H1 (cell line): ENCODE measurements at regions not wholly inside any gene's neighbourhood (a gene's known extent, or its start where the extent isn't known, plus 50 kb on each side); places are given as distances from the start of the nearest gene placed in this dataset.

Experiments
- CTCF ChIA-PET: fragments of 300-600 bp; sonication (Branson Sonifier 250); formaldehyde crosslinking; loops from one replicate; lab custom pipeline; 2021; ENCODE audit not compliant: partially characterized antibody; lab: Charles Lee
- POLR2A ChIA-PET: fragments of 300-600 bp; sonication (Branson Sonifier 250); formaldehyde crosslinking; loops from one replicate; lab custom pipeline; 2021; ENCODE audit warnings: inconsistent platforms; ENCODE audit not compliant: partially characterized antibody; lab: Charles Lee
- DNase-seq, 2 experiments: peaks; one replicate each; pipeline versions ENCODE4 v3.0.0 to v3.0.0-alpha.2; 2010 to 2022; ENCODE audit warnings: low spot score in 2 of 2, low read depth in 1 of 2, mixed read lengths in 1 of 2
- FAIRE-seq: peaks from 2 replicates; lab custom pipeline; 2011; peaks lifted over from hg19 to GRCh38; lab: Jason Lieb, UNC
- H2AFZ ChIP-seq: 2 replicates; pipeline ENCODE4 v1.8.1; 2012; ENCODE audit warnings: low read length, inconsistent platforms
- H2AK5ac ChIP-seq: 2 replicates; pipeline ENCODE4 v1.6.1; 2013; ENCODE audit warnings: low read depth, low read length
- H2BK120ac ChIP-seq: replicated peaks from 2 replicates; pipeline ENCODE3; 2013; ENCODE audit warnings: low read depth, low read length, inconsistent platforms
- H2BK12ac ChIP-seq: 2 replicates; pipeline ENCODE4 v1.6.1; 2013; ENCODE audit warnings: low read depth, low read length
- H2BK15ac ChIP-seq: 2 replicates; pipeline ENCODE4 v1.6.1; 2013; ENCODE audit warnings: low read length
- H2BK20ac ChIP-seq: 2 replicates; pipeline ENCODE4 v1.6.1; 2013; ENCODE audit warnings: low read length
- H2BK5ac ChIP-seq: 2 replicates; pipeline ENCODE4 v1.6.1; 2013; ENCODE audit warnings: low read depth, low read length
- H3K14ac ChIP-seq: 2 replicates; pipeline ENCODE4 v1.6.1; 2013; ENCODE audit warnings: inconsistent platforms; ENCODE audit not compliant: insufficient read length
- H3K18ac ChIP-seq: 2 replicates; pipeline ENCODE4 v1.6.1; 2013; ENCODE audit warnings: low read length; ENCODE audit errors: extremely low read depth
- H3K23ac ChIP-seq: 2 replicates; pipeline ENCODE4 v1.6.1; 2013; ENCODE audit warnings: inconsistent platforms; ENCODE audit not compliant: insufficient read length
- H3K23me2 ChIP-seq: 2 replicates; pipeline ENCODE4 v1.6.1; 2013; ENCODE audit warnings: low read depth, low read length
- H3K27ac ChIP-seq: 2 replicates; pipeline ENCODE4 v1.6.1; 2011; ENCODE audit warnings: low read depth, low read length, inconsistent platforms
- H3K27me3 ChIP-seq, 4 experiments: replicated peaks in 1 of 4; 1 replicate in 1 of 4; 2 replicates in 3 of 4; pipeline versions ENCODE4 v1.6.1 to v1.8.1; 2011 to 2013; ENCODE audit warnings: low read length in 3 of 4, mild to moderate bottlenecking in 3 of 4, inconsistent platforms in 2 of 4, mixed read lengths in 2 of 4, moderate library complexity in 1 of 4; ENCODE audit not compliant: control insufficient read depth in 3 of 4, insufficient read depth in 3 of 4; ENCODE audit errors: extremely low read depth in 1 of 4
- H3K36me3 ChIP-seq, 4 experiments: 2 replicates each; pipeline versions ENCODE4 v1.6.1 to v1.8.1; 2011 to 2013; ENCODE audit warnings: mild to moderate bottlenecking in 4 of 4, low read length in 3 of 4, moderate library complexity in 2 of 4, control low read depth in 1 of 4, inconsistent platforms in 1 of 4; ENCODE audit not compliant: insufficient read depth in 4 of 4, control insufficient read depth in 2 of 4
- H3K4ac ChIP-seq: replicated peaks from 2 replicates; pipeline ENCODE3; 2013; ENCODE audit warnings: low read length, low read depth, mixed read lengths, inconsistent platforms; ENCODE audit not compliant: insufficient read length
- H3K4me1 ChIP-seq, 4 experiments: replicated peaks in 1 of 4; 1 replicate in 1 of 4; 2 replicates in 3 of 4; pipeline versions ENCODE4 v1.6.1 to v1.8.1; 2011 to 2013; ENCODE audit warnings: low read length in 3 of 4, inconsistent platforms in 2 of 4, mixed read lengths in 1 of 4; ENCODE audit not compliant: insufficient read depth in 4 of 4, control insufficient read depth in 3 of 4
- H3K4me2 ChIP-seq, 2 experiments: 2 replicates each; pipeline versions ENCODE4 v1.6.1 to v1.8.1; 2011 to 2013; ENCODE audit warnings: low read depth in 2 of 2, low read length in 2 of 2, control low read depth in 1 of 2, inconsistent platforms in 1 of 2, mild to moderate bottlenecking in 1 of 2; ENCODE audit not compliant: insufficient read depth in 1 of 2
- H3K4me3 ChIP-seq, 4 experiments: fragments of 200-600, 300-600 bp in 1 of 4; sonication (generic), shearing (Covaris generic), sonication (Bioruptor Twin) in 1 of 4; 2 replicates each; pipeline versions ENCODE4 v1.5.1 to v1.8.1; 2011 to 2016; ENCODE audit warnings: low read length in 4 of 4, low read depth in 3 of 4, control low read depth in 2 of 4, inconsistent platforms in 2 of 4, mild to moderate bottlenecking in 2 of 4, mixed read lengths in 1 of 4, moderate library complexity in 1 of 4; ENCODE audit not compliant: insufficient read depth in 2 of 4; ENCODE audit errors: extremely low read depth in 1 of 4
- H3K56ac ChIP-seq: replicated peaks from 2 replicates; pipeline ENCODE3; 2013; ENCODE audit warnings: low read depth, mild to moderate bottlenecking, mixed read lengths, low read length, inconsistent platforms; ENCODE audit not compliant: insufficient read length
- H3K79me1 ChIP-seq: 2 replicates; pipeline ENCODE4 v1.6.1; 2013; ENCODE audit warnings: low read depth, low read length, control low read depth
- H3K79me2 ChIP-seq, 2 experiments: 2 replicates each; pipeline versions ENCODE4 v1.6.1 to v1.8.1; 2012 to 2013; ENCODE audit warnings: low read length in 2 of 2, mild to moderate bottlenecking in 2 of 2, inconsistent platforms in 1 of 2; ENCODE audit not compliant: insufficient read depth in 2 of 2, control insufficient read depth in 1 of 2
- H3K9ac ChIP-seq, 4 experiments: replicated peaks in 1 of 4; 1 replicate in 1 of 4; 2 replicates in 3 of 4; pipeline versions ENCODE4 v1.6.1 to v1.8.1; 2011 to 2013; ENCODE audit warnings: low read depth in 3 of 4, low read length in 3 of 4, control low read depth in 2 of 4, mild to moderate bottlenecking in 2 of 4, moderate library complexity in 2 of 4, inconsistent platforms in 1 of 4; ENCODE audit errors: extremely low read depth in 1 of 4
- H3K9me3 ChIP-seq, 2 experiments: 2 replicates each; pipeline versions ENCODE4 v1.6.1 to v1.8.1; 2012 to 2013; ENCODE audit warnings: mild to moderate bottlenecking in 2 of 2, moderate library complexity in 2 of 2, control low read depth in 1 of 2, inconsistent platforms in 1 of 2, low read depth in 1 of 2, low read length in 1 of 2, mixed read lengths in 1 of 2; ENCODE audit not compliant: insufficient read depth in 2 of 2
- H4K20me1 ChIP-seq, 2 experiments: replicated peaks in 1 of 2; 2 replicates each; pipeline versions ENCODE3 to v1.8.1; 2011 to 2013; ENCODE audit warnings: inconsistent platforms in 2 of 2, low read length in 2 of 2, mild to moderate bottlenecking in 1 of 2; ENCODE audit not compliant: insufficient read depth in 2 of 2, control insufficient read depth in 1 of 2
- H4K5ac ChIP-seq: 2 replicates; pipeline ENCODE4 v1.6.1; 2013; ENCODE audit warnings: low read length, low read depth, mixed read lengths, inconsistent platforms; ENCODE audit not compliant: insufficient read length
- H4K8ac ChIP-seq: 2 replicates; pipeline ENCODE4 v1.8.0; 2013; ENCODE audit warnings: mild to moderate bottlenecking, moderate library complexity, low read length, inconsistent platforms; ENCODE audit not compliant: insufficient read depth; ENCODE audit errors: extremely low read depth
- H4K91ac ChIP-seq: replicated peaks from 2 replicates; pipeline ENCODE3; 2013; ENCODE audit warnings: low read length, mixed read lengths, inconsistent platforms; ENCODE audit not compliant: insufficient read length
- ASH2L ChIP-seq: fragments of 200-600, 300-600 bp; sonication (generic); IDR thresholded peaks from one replicate; pipeline ENCODE4 v1.7.1; 2017; ENCODE audit warnings: low read length
- BCL11A ChIP-seq, 2 experiments: IDR thresholded peaks; one replicate each; pipeline ENCODE4 v1.6.1; 2011; ENCODE audit warnings: low read depth in 2 of 2, low read length in 2 of 2, mild to moderate bottlenecking in 2 of 2
- CEBPB ChIP-seq: IDR thresholded peaks from 2 replicates; pipeline ENCODE4 v1.6.1; 2012; ENCODE audit warnings: low read depth, low read length
- GTF2F1 ChIP-seq: IDR thresholded peaks from 2 replicates; pipeline ENCODE4 v1.6.1; 2012; ENCODE audit warnings: low read depth, low read length, improper control_type of control experiment, borderline replicate concordance
- HDAC2 ChIP-seq, 2 experiments: fragments of 300-600 bp in 1 of 2; sonication (generic) in 1 of 2; IDR thresholded peaks; 2 replicates each; pipeline ENCODE4 v1.6.1; 2011 to 2012; ENCODE audit warnings: low read depth in 2 of 2, low read length in 2 of 2, mild to moderate bottlenecking in 2 of 2, moderate library complexity in 2 of 2, borderline replicate concordance in 1 of 2, inconsistent platforms in 1 of 2
- JUND ChIP-seq: IDR thresholded peaks from 2 replicates; pipeline ENCODE4 v1.6.1; 2011; ENCODE audit warnings: mild to moderate bottlenecking, improper control_type of control experiment, low read length
- KDM1A ChIP-seq: fragments of 200-600, 300-600 bp; sonication (generic); IDR thresholded peaks from 2 replicates; pipeline ENCODE4 v1.7.1; 2016; ENCODE audit warnings: mild to moderate bottlenecking, low read length, borderline replicate concordance
- POLR2A ChIP-seq, 2 experiments: IDR thresholded peaks; 1 replicate in 1 of 2; 2 replicates in 1 of 2; pipeline ENCODE4 v1.6.1; 2011; ENCODE audit warnings: low read depth in 2 of 2, low read length in 2 of 2, mild to moderate bottlenecking in 2 of 2; ENCODE audit errors: control extremely low read depth in 1 of 2
- RFX5 ChIP-seq: IDR thresholded peaks from 2 replicates; pipeline ENCODE4 v1.6.1; 2011; ENCODE audit warnings: low read depth, low read length, improper control_type of control experiment, borderline replicate concordance
- RXRA ChIP-seq: IDR thresholded peaks from 2 replicates; pipeline ENCODE4 v1.6.1; 2011; ENCODE audit warnings: low read depth, mild to moderate bottlenecking, low read length, moderate library complexity; ENCODE audit not compliant: insufficient read depth
- SIN3A ChIP-seq, 2 experiments: IDR thresholded peaks in 1 of 2; conservative IDR thresholded peaks in 1 of 2; 2 replicates each; pipeline ENCODE4 v1.6.1; 2011 to 2012; ENCODE audit warnings: low read length in 2 of 2, improper control_type of control experiment in 1 of 2, low read depth in 1 of 2, mild to moderate bottlenecking in 1 of 2
- SIX5 ChIP-seq: IDR thresholded peaks from 2 replicates; pipeline ENCODE4 v1.6.1; 2011; ENCODE audit warnings: mild to moderate bottlenecking, low read depth, low read length
- SP1 ChIP-seq: IDR thresholded peaks from 2 replicates; pipeline ENCODE4 v1.6.1; 2011; ENCODE audit warnings: low read depth, low read length
- SP4 ChIP-seq: IDR thresholded peaks from 2 replicates; pipeline ENCODE4 v1.6.1; 2012; ENCODE audit warnings: low read length, inconsistent platforms
- WGBS, 2 experiments: shearing (Covaris generic) in 1 of 2; methylation state at CpG; one replicate each; pipeline versions ENCODE4 v1.1.6 to v1.1.7; 2013 to 2015; ENCODE audit warnings: low lambda C conversion rate in 2 of 2, mixed read lengths in 2 of 2, inconsistent platforms in 1 of 2, low coverage in 1 of 2, missing lambda C conversion rate in 1 of 2; ENCODE audit not compliant: insufficient replicate concordance in 2 of 2, insufficient coverage in 1 of 2, insufficient read length in 1 of 2; ENCODE audit errors: extremely low coverage in 1 of 2, missing lambda C conversion rate in 1 of 2; 5-methylcytosine and 5-hydroxymethylcytosine counted together

- 76% methylated on average over 5 of the region's 5 CpGs; no CpG with 5 or more reads in 1 of the 2 experiments for WGBS, 2 experiments
- TF ChIP-seq RFX5 (no peak), SP4 (no peak), CEBPB (no peak), HDAC2 (IDR thresholded peaks at IDR 0.05; ENCODE audit: borderline replicate concordance in 1 of 2, low read depth in 2 of 2, low read length in 2 of 2) (no peak), POLR2A (IDR thresholded peaks at IDR 0.05; ENCODE audit: control extremely low read depth in 1 of 2, low read depth in 2 of 2, low read length in 2 of 2) (no peak), SIX5 (no peak), GTF2F1 (no peak), RXRA (no peak), ASH2L (no peak), SIN3A (conservative IDR thresholded peaks at IDR 0.05 in 1 of 2, IDR thresholded peaks at IDR 0.05 in 1 of 2; ENCODE audit: low read depth in 1 of 2, low read length in 2 of 2) (no peak), BCL11A (IDR thresholded peaks at IDR 0.05; ENCODE audit: low read depth in 2 of 2, low read length in 2 of 2) (no peak), SP1 (no peak), JUND (no peak), KDM1A (no peak)
These were observed 305.0 kb upstream of the MON1B start for GRCh38 chr16:76885776-76886537.

More at GRCh38 chr16:76885776-76886537, 305.0 kb upstream of the MON1B start:
- Histone ChIP-seq H4K5ac (no peak overlapping the region), H2BK20ac (no peak overlapping the region), H3K79me1 (no peaks in the 10 kb centered on the region), H4K20me1 (no peaks in the 10 kb centered on the region), H3K14ac (no peak overlapping the region), H3K4me2 (0 out of 4 replicates have a peak overlapping the region, but pooled peaks of 1 of the 2 experiments have one; percentile 10), H3K23me2 (no peaks in the 10 kb centered on the region), H3K9ac (no peak overlapping the region), H3K36me3 (no peaks in the 10 kb centered on the region), H3K27ac (no peak overlapping the region), H3K79me2 (no peaks in the 10 kb centered on the region), H3K18ac (no peak overlapping the region), H2BK12ac (no peak overlapping the region), H2BK15ac (no peak overlapping the region), H3K4ac (no peak overlapping the region), H3K23ac (no peak overlapping the region), H4K8ac (no peak overlapping the region), H2AFZ (no peak overlapping the region), H3K4me1 (peaks cover 0 to 4% (median 3%) of the 10 kb centered on the region in 4 experiments; a peak in 3 of 7 replicates), H2AK5ac (no peak overlapping the region), H3K27me3 (no peaks in the 10 kb centered on the region), H3K56ac (no peak overlapping the region), H3K9me3 (no peaks in the 10 kb centered on the region), H3K4me3 (no peak overlapping the region), H2BK5ac (no peak overlapping the region), H2BK120ac (no peak overlapping the region), H4K91ac (no peak overlapping the region)
- ChIA-PET CTCF (interaction anchor here (0.9 to 1.0 kb wide), 2 partner anchors 8 to 135 kb away, joined by 3 read pairs; no protein-coding TSS in a partner anchor), POLR2A (no interaction called here)
- DNase-seq (no peak), FAIRE-seq (no peak)
